SW480 (cell line): ENCODE measurements at regions not wholly inside any gene's neighbourhood (a gene's known extent, or its start where the extent isn't known, plus 50 kb on each side); places are given as distances from the start of the nearest gene placed in this dataset.
"Not testable (repeated sequence)": the region's sequence is repeated elsewhere in the genome, so short reads cannot be mapped to it uniquely, and the experiment has no call there.

Experiments
- DNase-seq: peaks from one replicate; pipeline ENCODE4 v3.0.0-alpha.2; 2016; ENCODE audit warnings: low spot score

- DNase-seq = no peak
Measured at GRCh38 chr9:82445556-82445955, 457.0 kb downstream of the SPATA31D1 start.

- no peak for DNase-seq
Measured at GRCh38 chr9:82447343-82447742, 458.8 kb downstream of the SPATA31D1 start.

GRCh38 chr9:82449986-82450385 is 461.4 kb downstream of the SPATA31D1 start:
- no peak for DNase-seq

GRCh38 chr9:82454509-82455190 is 466.1 kb downstream of the SPATA31D1 start:
- no peak for DNase-seq

GRCh38 chr9:82456642-82457041 is 468.1 kb downstream of the SPATA31D1 start:
- DNase-seq = no peak

GRCh38 chr9:82457298-82457697 is 468.7 kb downstream of the SPATA31D1 start:
- DNase-seq = no peak

- no peak for DNase-seq
Measured at GRCh38 chr9:82457891-82458290, 469.3 kb downstream of the SPATA31D1 start.

- no peak for DNase-seq
Measured at GRCh38 chr9:82458296-82458695, 469.7 kb downstream of the SPATA31D1 start.

- DNase-seq = no peak
Measured at GRCh38 chr9:82466616-82467260, 478.2 kb downstream of the SPATA31D1 start.

- DNase-seq = no peak
Measured at GRCh38 chr9:82467436-82467835, 478.9 kb downstream of the SPATA31D1 start.

GRCh38 chr9:82474235-82474634 is 485.7 kb downstream of the SPATA31D1 start:
- DNase-seq = no peak

GRCh38 chr9:82475584-82476301 is 487.2 kb downstream of the SPATA31D1 start:
- DNase-seq = no peak

- DNase-seq = no peak
Measured at GRCh38 chr9:82480921-82481320, 492.3 kb downstream of the SPATA31D1 start.

- no peak for DNase-seq
Measured at GRCh38 chr9:82487935-82488312, 499.4 kb downstream of the SPATA31D1 start.

- peak; percentile 92 for DNase-seq
Measured at GRCh38 chr9:82488313-82489200, 500.0 kb downstream of the SPATA31D1 start.

- DNase-seq = no peak
Measured at GRCh38 chr9:82489201-82489821, 500.7 kb downstream of the SPATA31D1 start.

- peak; percentile 59 for DNase-seq
Measured at GRCh38 chr9:82490019-82490499, 501.5 kb downstream of the SPATA31D1 start.

- not testable (repeated sequence) for DNase-seq
Measured at GRCh38 chr9:82490821-82491220, 502.2 kb downstream of the SPATA31D1 start.

- no peak for DNase-seq
Measured at GRCh38 chr9:82491604-82492003, 503.0 kb downstream of the SPATA31D1 start.

GRCh38 chr9:82492274-82492673 is 503.7 kb downstream of the SPATA31D1 start:
- DNase-seq = no peak
